ENCODE measurements at regions not wholly inside any gene's neighbourhood (a gene's known extent, or its start where the extent isn't known, plus 50 kb on each side); places are given as distances from the start of the nearest gene placed in this dataset.
"Not testable (repeated sequence)": the region's sequence is repeated elsewhere in the genome, so short reads cannot be mapped to it uniquely, and the experiment has no call there.

DNA sequence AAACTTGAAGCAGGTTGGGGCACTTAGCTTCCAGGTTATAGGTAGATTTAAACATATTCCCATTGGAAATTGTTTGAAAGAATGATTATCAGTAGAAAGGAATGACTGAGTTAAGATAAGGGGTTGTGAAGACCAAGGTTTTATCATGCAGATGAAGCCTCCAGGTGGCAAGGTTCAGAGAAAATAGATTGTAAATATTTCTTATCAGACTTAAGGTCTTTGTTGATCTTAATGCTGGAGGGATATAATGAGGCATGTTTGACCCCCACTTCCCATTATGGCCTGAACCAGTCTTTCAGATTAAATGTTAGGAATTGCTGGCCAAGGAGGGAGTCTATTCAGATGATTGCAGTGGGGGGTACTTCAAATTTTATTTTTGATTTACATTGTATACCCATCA lies 1486.5 kb upstream of the PRR20A start:
- no peaks in the 10 kb centered on the region for H3K27me3 ChIP-seq (ENCODE audit: control insufficient read depth, insufficient read depth, low read length)
- peaks cover 3% of the 10 kb centered on the region; the same call in 1 of the 2 replicates for H3K9me3 ChIP-seq (ENCODE audit: control insufficient read depth, insufficient read depth, low read length)
- H3K4me3 ChIP-seq (ENCODE audit: low read depth, low read length), result no peak overlapping the region
- TF ChIP-seq, protein P1, sequence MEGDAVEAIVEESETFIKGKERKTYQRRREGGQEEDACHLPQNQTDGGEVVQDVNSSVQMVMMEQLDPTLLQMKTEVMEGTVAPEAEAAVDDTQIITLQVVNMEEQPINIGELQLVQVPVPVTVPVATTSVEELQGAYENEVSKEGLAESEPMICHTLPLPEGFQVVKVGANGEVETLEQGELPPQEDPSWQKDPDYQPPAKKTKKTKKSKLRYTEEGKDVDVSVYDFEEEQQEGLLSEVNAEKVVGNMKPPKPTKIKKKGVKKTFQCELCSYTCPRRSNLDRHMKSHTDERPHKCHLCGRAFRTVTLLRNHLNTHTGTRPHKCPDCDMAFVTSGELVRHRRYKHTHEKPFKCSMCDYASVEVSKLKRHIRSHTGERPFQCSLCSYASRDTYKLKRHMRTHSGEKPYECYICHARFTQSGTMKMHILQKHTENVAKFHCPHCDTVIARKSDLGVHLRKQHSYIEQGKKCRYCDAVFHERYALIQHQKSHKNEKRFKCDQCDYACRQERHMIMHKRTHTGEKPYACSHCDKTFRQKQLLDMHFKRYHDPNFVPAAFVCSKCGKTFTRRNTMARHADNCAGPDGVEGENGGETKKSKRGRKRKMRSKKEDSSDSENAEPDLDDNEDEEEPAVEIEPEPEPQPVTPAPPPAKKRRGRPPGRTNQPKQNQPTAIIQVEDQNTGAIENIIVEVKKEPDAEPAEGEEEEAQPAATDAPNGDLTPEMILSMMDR (IDR thresholded peaks at IDR 0.05; ENCODE audit: low read depth, low read length), result no peak
- CTCF ChIA-PET, result no interaction called here
- H3K27ac ChIP-seq (ENCODE audit: low read depth, low read length), result no peak overlapping the region
- POLR2A ChIA-PET, result no interaction called here
- no peak for DNase-seq (ENCODE audit: low read depth, low spot score)

DNA sequence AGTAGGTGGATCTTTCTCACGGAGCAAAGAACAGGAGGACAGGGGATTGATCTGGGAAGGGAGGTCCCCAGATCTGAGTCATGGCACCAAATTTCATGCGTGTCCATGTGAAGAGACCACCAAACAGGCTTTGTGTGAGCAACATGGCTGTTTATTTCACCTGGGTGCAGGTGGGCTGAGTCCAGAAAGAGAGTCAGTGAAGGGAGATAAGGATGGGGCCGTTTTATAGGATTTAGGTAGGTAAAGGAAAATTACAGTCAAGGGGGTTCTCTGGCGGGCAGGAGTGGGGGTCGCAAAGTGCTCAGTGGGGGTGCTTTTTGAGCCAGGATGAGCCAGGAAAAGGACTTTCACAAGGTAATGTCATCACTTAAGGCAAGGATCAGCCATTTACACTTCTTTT lies 1480.5 kb upstream of the PRR20A start:
- H3K9me3 ChIP-seq (ENCODE audit: control insufficient read depth, insufficient read depth, low read length); H3K4me3 ChIP-seq (ENCODE audit: low read depth, low read length); DNase-seq (ENCODE audit: low read depth, low spot score); H3K27me3 ChIP-seq (ENCODE audit: control insufficient read depth, insufficient read depth, low read length); CTCF ChIA-PET; H3K27ac ChIP-seq (ENCODE audit: low read depth, low read length); POLR2A ChIA-PET: not testable (repeated sequence)

DNA sequence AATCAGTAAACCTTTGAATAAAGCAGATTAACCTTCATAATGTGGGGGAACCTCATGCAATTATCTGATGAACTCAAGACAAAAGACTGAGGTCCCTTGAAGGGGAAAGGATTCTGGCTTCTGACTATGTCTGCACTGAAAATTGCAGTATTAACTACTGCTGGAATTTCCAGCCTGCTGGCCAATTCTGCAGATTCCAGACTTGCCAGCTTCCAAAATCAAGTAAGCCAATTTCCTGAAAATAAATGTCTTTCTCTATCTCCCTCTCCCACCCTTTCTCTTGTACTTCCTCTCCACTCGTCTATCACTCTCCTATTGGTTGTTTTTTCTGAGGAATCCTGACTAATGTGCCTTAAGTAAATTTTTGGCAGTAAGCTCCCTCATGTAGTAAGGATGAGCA lies 1479.9 kb upstream of the PRR20A start:
- CTCF ChIA-PET, result no interaction called here
- H3K9me3 ChIP-seq (ENCODE audit: control insufficient read depth, insufficient read depth, low read length), result peaks cover 10% of the 10 kb centered on the region
- no peak overlapping the region for H3K27ac ChIP-seq (ENCODE audit: low read depth, low read length)
- DNase-seq (ENCODE audit: low read depth, low spot score), result no peak
- no peaks in the 10 kb centered on the region for H3K27me3 ChIP-seq (ENCODE audit: control insufficient read depth, insufficient read depth, low read length)
- POLR2A ChIA-PET, result no interaction called here
- no peak overlapping the region for H3K4me3 ChIP-seq (ENCODE audit: low read depth, low read length)
- TF ChIP-seq, protein P1 (IDR thresholded peaks at IDR 0.05; ENCODE audit: low read depth, low read length), result no peak

DNA sequence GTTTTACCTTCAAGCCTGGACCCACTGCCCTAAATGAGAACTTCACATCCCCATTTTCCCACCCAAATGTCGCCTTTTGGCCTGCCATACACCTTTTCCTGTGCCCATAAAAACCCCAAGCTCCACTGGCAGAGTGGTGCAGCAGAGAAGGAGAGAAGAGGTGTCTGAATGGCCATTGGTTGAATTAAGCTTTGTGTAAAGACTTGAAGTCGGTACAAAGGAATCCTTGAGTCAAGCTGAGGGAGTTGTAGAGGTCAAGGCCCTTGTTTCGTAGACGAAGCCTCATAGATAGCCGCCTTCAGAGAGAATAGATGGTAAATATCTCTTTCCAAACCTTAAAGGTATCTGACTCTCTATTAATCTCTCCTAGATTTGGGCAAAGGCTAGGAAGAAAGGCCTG lies 1479.2 kb upstream of the PRR20A start:
- Histone ChIP-seq H3K27ac (ENCODE audit: low read depth, low read length) (no peak overlapping the region), H3K9me3 (ENCODE audit: control insufficient read depth, insufficient read depth, low read length) (peaks cover 10% of the 10 kb centered on the region), H3K4me3 (ENCODE audit: low read depth, low read length) (no peak overlapping the region), H3K27me3 (ENCODE audit: control insufficient read depth, insufficient read depth, low read length) (no peaks in the 10 kb centered on the region)
- no peak for DNase-seq (ENCODE audit: low read depth, low spot score)
- TF ChIP-seq, protein P1 (IDR thresholded peaks at IDR 0.05; ENCODE audit: low read depth, low read length), result no peak
- CTCF ChIA-PET, result no interaction called here
- POLR2A ChIA-PET, result no interaction called here

DNA sequence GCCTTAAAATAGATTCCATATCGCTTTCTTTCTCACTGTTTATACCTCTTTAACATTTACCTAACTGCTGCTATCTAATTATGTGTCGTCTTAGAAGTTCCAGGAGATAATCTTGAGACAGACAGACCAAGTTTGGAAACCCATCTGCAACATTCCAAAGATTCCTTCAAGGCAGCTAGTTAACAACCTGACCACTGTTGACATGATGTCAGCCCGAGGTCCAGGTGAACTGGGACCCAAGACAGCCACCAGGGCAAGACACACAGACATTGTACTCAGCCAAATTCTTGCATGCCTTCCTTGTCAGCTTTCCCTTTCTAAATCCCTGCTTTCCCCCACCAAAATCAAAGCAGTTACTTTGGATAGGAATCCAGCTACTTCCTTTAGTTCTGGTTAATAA lies 1476.5 kb upstream of the PRR20A start:
- Histone ChIP-seq H3K4me3 (ENCODE audit: low read depth, low read length) (no peak overlapping the region), H3K9me3 (ENCODE audit: control insufficient read depth, insufficient read depth, low read length) (peaks cover 7% of the 10 kb centered on the region; the same call in 1 of the 2 replicates), H3K27me3 (ENCODE audit: control insufficient read depth, insufficient read depth, low read length) (no peaks in the 10 kb centered on the region), H3K27ac (ENCODE audit: low read depth, low read length) (no peak overlapping the region)
- ChIA-PET CTCF (no interaction called here), POLR2A (no interaction called here)
- DNase-seq (ENCODE audit: low read depth, low spot score), result no peak
- TF ChIP-seq, protein P1 (IDR thresholded peaks at IDR 0.05; ENCODE audit: low read depth, low read length), result no peak

DNA sequence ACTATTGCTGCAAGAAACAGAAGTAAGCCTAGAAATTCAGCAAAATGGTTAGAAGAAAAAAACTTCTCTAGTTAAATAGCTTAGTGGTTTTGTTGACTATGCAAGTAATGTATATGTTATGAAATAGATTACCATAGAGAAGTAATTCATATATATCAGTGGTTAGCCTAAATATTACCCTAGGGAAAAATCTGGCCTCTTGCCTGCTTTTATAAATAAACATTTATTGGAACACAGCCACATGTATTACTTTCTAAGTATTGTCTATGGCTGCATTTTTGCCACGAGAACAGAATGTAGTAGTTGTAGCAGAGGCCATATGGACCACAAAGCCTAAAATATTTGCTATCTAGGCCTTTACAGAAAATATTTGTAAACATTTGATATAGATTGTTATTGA lies 1471.7 kb upstream of the PRR20A start:
- POLR2A ChIA-PET, result no interaction called here
- TF ChIP-seq, protein P1 (IDR thresholded peaks at IDR 0.05; ENCODE audit: low read depth, low read length), result no peak
- Histone ChIP-seq H3K9me3 (ENCODE audit: control insufficient read depth, insufficient read depth, low read length) (peaks cover 10% of the 10 kb centered on the region; the same call in 1 of the 2 replicates), H3K27me3 (ENCODE audit: control insufficient read depth, insufficient read depth, low read length) (no peaks in the 10 kb centered on the region), H3K27ac (ENCODE audit: low read depth, low read length) (no peak overlapping the region), H3K4me3 (ENCODE audit: low read depth, low read length) (no peak overlapping the region)
- no peak for DNase-seq (ENCODE audit: low read depth, low spot score)
- CTCF ChIA-PET, result no interaction called here

All from AG04450 (cell line).